Keratinocyte (primary cell): ENCODE measurements at regions not wholly inside any gene's neighbourhood (a gene's known extent, or its start where the extent isn't known, plus 50 kb on each side); places are given as distances from the start of the nearest gene placed in this dataset.

Experiments
- EZH2 ChIP-seq: IDR thresholded peaks from one replicate; pipeline ENCODE4 v1.6.1; 2012; ENCODE audit warnings: inconsistent platforms, mild to moderate bottlenecking, low read length, moderate library complexity
- TF ChIP-seq, protein P1 (sequence below), 3 experiments: IDR thresholded peaks in 1 of 3; conservative IDR thresholded peaks in 1 of 3; optimal IDR thresholded peaks in 1 of 3; 2 replicates in 2 of 3; 3 replicates in 1 of 3; pipeline versions ENCODE3 to v1.5.1; 2011; ENCODE audit warnings: low read length in 3 of 3, mild to moderate bottlenecking in 3 of 3, moderate library complexity in 2 of 3, control low read depth in 1 of 3, inconsistent platforms in 1 of 3; ENCODE audit not compliant: insufficient read depth in 2 of 3; ENCODE audit errors: extremely low read depth in 1 of 3

DNA sequence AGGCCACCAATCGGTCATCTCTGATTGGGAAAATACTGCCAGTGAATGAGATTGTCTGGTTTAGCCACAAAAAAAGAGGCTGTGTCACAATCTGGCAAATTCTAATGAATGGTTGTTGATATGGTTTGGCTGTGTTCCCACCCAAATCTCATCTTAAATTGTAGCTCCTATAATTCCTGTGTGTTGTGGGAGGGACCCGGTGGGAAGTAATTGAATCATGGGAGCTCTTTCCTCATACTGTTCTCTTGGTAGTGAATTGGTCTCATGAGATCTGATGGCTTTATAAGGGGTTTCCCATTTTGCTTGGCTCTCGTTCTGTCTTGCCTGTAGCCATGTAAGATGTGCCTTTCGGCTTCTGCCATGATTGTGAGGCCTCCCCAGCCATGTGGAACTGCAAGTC, 838.3 kb downstream of the SLC4A3 start:
- TF ChIP-seq, protein P1, sequence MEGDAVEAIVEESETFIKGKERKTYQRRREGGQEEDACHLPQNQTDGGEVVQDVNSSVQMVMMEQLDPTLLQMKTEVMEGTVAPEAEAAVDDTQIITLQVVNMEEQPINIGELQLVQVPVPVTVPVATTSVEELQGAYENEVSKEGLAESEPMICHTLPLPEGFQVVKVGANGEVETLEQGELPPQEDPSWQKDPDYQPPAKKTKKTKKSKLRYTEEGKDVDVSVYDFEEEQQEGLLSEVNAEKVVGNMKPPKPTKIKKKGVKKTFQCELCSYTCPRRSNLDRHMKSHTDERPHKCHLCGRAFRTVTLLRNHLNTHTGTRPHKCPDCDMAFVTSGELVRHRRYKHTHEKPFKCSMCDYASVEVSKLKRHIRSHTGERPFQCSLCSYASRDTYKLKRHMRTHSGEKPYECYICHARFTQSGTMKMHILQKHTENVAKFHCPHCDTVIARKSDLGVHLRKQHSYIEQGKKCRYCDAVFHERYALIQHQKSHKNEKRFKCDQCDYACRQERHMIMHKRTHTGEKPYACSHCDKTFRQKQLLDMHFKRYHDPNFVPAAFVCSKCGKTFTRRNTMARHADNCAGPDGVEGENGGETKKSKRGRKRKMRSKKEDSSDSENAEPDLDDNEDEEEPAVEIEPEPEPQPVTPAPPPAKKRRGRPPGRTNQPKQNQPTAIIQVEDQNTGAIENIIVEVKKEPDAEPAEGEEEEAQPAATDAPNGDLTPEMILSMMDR (optimal IDR thresholded peaks at IDR 0.05 in 1 of 3, IDR thresholded peaks at IDR 0.05 in 1 of 3, conservative IDR thresholded peaks at IDR 0.05 in 1 of 3; ENCODE audit: extremely low read depth in 1 of 3, insufficient read depth in 2 of 3, low read length in 3 of 3) = no peak
- no peak for TF ChIP-seq EZH2
